ENCODE measurements at regions not wholly inside any gene's neighbourhood (a gene's known extent, or its start where the extent isn't known, plus 50 kb on each side); places are given as distances from the start of the nearest gene placed in this dataset.

GRCh38 chr5:18800293-18801025, 1166.2 kb downstream of the TAF11L14 start:
- TF ChIP-seq SUZ12 (IDR thresholded peaks at IDR 0.05; ENCODE audit: extremely low read depth, insufficient read depth, insufficient read length) (no peak), YY1 (IDR thresholded peaks at IDR 0.05; ENCODE audit: insufficient read depth, insufficient read length) (no peak)

All from NT2/D1 (cell line).